HEK293 (cell line): ENCODE measurements at regions not wholly inside any gene's neighbourhood (a gene's known extent, or its start where the extent isn't known, plus 50 kb on each side); places are given as distances from the start of the nearest gene placed in this dataset.

Source experiments
- HOXA7 ChIP-seq: sonication (generic); formaldehyde crosslinking; IDR thresholded peaks from 2 replicates; pipeline ENCODE4 v1.8.1; 2022; ENCODE audit warnings: missing genetic modification reagents, borderline replicate concordance
- KLF10 ChIP-seq: fragments of 450-650 bp; IDR thresholded peaks from 2 replicates; pipeline ENCODE4 v1.5.1; 2018; ENCODE audit warnings: missing biosample characterization, mild to moderate bottlenecking, missing genetic modification characterization
- PRDM1 ChIP-seq: fragments of 450-650 bp; formaldehyde crosslinking; IDR thresholded peaks from 2 replicates; pipeline ENCODE4; 2016; ENCODE audit warnings: missing biosample characterization, missing genetic modification characterization
- RBAK ChIP-seq: fragments of 450-650 bp; formaldehyde crosslinking; IDR thresholded peaks from 2 replicates; pipeline ENCODE4 v1.5.1; 2016; ENCODE audit warnings: missing biosample characterization, missing genetic modification characterization
- ZNF596 ChIP-seq: fragments of 450-650 bp; IDR thresholded peaks from 2 replicates; pipeline ENCODE4 v1.5.0; 2018; ENCODE audit warnings: missing biosample characterization, mild to moderate bottlenecking, missing genetic modification characterization, moderate library complexity
- TF ChIP-seq, protein P1 (sequence below): fragments of 450-650 bp; formaldehyde crosslinking; IDR thresholded peaks from 2 replicates; pipeline ENCODE4 v1.5.1; 2016; ENCODE audit warnings: missing biosample characterization, missing genetic modification characterization

DNA sequence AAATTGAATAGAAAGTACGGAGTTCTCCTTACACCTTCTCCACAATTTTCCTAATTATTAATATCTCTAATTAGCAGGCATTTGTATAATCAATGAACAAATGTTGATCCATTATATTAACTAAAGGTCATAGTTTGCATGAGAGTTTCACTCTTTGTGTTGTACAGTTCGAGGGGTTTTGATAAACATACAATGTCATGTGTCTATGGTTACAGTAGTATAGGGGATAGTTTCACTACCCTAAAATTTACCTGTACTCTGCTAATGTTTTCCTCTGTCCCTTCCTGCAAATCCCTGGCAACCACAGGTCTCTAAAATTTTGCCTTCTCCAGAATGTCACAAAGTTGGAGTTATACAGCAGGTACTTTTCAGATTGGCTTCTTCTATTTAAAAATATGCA is 1199.8 kb upstream of the GJE1 start:
- TF ChIP-seq PRDM1 (tag by site-specific recombination) (no peak), ZNF596 (no peak), RBAK (tag by site-specific recombination) (no peak), HOXA7 (CRISPR knock-in tag) (no peak), KLF10 (tag by site-specific recombination) (no peak)
- TF ChIP-seq, protein P1, sequence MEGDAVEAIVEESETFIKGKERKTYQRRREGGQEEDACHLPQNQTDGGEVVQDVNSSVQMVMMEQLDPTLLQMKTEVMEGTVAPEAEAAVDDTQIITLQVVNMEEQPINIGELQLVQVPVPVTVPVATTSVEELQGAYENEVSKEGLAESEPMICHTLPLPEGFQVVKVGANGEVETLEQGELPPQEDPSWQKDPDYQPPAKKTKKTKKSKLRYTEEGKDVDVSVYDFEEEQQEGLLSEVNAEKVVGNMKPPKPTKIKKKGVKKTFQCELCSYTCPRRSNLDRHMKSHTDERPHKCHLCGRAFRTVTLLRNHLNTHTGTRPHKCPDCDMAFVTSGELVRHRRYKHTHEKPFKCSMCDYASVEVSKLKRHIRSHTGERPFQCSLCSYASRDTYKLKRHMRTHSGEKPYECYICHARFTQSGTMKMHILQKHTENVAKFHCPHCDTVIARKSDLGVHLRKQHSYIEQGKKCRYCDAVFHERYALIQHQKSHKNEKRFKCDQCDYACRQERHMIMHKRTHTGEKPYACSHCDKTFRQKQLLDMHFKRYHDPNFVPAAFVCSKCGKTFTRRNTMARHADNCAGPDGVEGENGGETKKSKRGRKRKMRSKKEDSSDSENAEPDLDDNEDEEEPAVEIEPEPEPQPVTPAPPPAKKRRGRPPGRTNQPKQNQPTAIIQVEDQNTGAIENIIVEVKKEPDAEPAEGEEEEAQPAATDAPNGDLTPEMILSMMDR (tag by site-specific recombination), result no peak
